Mucosa of descending colon (tissue), 3 donors: ENCODE measurements at regions not wholly inside any gene's neighbourhood (a gene's known extent, or its start where the extent isn't known, plus 50 kb on each side); places are given as distances from the start of the nearest gene placed in this dataset.

Experiments
- ATAC-seq: fragments of 200-7000 bp; cut with Tn5 transposase; one replicate; pipeline ENCODE4 v1.9.1; 2020; ENCODE audit warnings: mild to moderate bottlenecking, moderate library complexity
- DNase-seq, 3 donors: peaks; one replicate each; pipeline ENCODE4 v3.0.0-alpha.2; 2020
- H3K36me3 ChIP-seq: fragments of 200-600 bp; one replicate; pipeline ENCODE4 v1.8.0; 2021; ENCODE audit warnings: low read depth, mild to moderate bottlenecking
- H3K4me1 ChIP-seq: fragments of 200-600 bp; one replicate; pipeline ENCODE4 v1.8.0; 2021; ENCODE audit warnings: low read depth, mild to moderate bottlenecking
- H3K4me3 ChIP-seq: fragments of 200-600 bp; one replicate; pipeline ENCODE4 v1.8.0; 2021; ENCODE audit warnings: mild to moderate bottlenecking
- H3K9me3 ChIP-seq: fragments of 200-600 bp; one replicate; pipeline ENCODE4 v1.8.0; 2021; ENCODE audit warnings: mild to moderate bottlenecking
- CTCF ChIP-seq: fragments of 200-600 bp; IDR thresholded peaks from one replicate; pipeline ENCODE4 v1.8.0; 2022; ENCODE audit warnings: antibody characterized with exemption, mild to moderate bottlenecking
- intact Hi-C, 2 donors: fragments of 100-400 bp; cut with DNase I in 1 of 2; cut with micrococcal nuclease in 1 of 2; formaldehyde crosslinking; loops; one replicate each; pipeline versions ENCODE4 v1.11.0 to v1.11.1; 2022; cut with DNase I, micrococcal nuclease
- donor health status: DM: no; HTN: no; CAD: no; lungs with moderate emphysema.
- donor health status: DM: no; HTN: no; CAD: no.
- donor health status: DM: no; HTN: yes; CAD: no.

- intact Hi-C loops: no loop called here
- no peak for TF ChIP-seq CTCF
- H3K36me3 ChIP-seq: no peaks in the 10 kb centered on the region
- no peak overlapping the region for H3K4me3 ChIP-seq
- H3K4me1 ChIP-seq: no peaks in the 10 kb centered on the region
- no peak for DNase-seq
- ATAC-seq: no peak
- H3K9me3 ChIP-seq: no peaks in the 10 kb centered on the region
These were observed 192.3 kb downstream of the AMY1C start for GRCh38 chr1:103942029-103942428.

DNA sequence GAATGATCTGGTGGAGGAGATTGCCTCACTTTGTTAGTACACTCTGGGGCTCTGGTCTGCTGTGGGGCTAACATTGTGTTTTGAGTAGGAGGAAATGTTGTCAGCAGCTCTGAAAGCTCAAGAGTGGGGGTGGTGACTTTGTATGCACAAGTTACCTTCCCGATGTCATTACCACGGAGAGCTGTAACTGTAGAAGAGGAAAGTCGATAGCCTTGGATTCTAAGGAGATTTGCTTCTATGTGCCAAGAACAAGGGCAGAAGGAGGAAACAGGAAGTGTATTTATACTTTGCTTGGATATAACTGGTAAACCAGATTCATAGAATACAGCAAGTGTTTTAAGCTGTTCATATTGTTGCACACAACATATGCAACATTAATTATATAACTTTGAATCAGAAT, 196.1 kb downstream of the AMY1C start:
- no peaks in the 10 kb centered on the region for H3K36me3 ChIP-seq
- H3K4me1 ChIP-seq: no peaks in the 10 kb centered on the region
- ATAC-seq: no peak
- H3K4me3 ChIP-seq: no peak overlapping the region
- DNase-seq: no peak
- H3K9me3 ChIP-seq: no peaks in the 10 kb centered on the region
- intact Hi-C loops: no loop called here
- no peak for TF ChIP-seq CTCF

DNA sequence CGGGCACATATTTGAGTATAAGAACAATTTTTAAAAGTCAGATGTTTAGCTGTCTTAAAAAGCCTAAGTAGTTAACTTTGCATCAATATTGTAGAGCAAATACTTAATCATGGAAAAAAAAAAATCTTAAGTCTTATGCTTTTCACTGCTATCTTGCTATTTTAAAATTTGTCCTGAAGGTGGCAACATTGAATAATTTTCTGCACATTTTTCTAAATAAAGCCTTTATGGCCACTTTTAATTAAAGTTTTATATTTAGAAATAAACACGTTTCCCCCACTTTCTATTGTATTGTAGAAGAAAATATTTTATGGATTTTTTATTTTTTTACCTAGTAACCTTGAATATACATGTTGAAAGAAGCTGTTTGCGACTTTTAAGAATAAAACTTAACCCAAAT, 198.8 kb downstream of the AMY1C start:
- Histone ChIP-seq H3K9me3 (no peaks in the 10 kb centered on the region), H3K36me3 (no peaks in the 10 kb centered on the region), H3K4me1 (no peaks in the 10 kb centered on the region), H3K4me3 (no peak overlapping the region)
- DNase-seq (no peak), ATAC-seq (no peak)
- TF ChIP-seq CTCF: no peak
- intact Hi-C loops: no loop called here

GRCh38 chr1:103949779-103950178, 200.1 kb downstream of the AMY1C start:
- ATAC-seq: no peak
- TF ChIP-seq CTCF: no peak
- Histone ChIP-seq H3K36me3 (no peaks in the 10 kb centered on the region), H3K4me1 (no peaks in the 10 kb centered on the region), H3K4me3 (no peak overlapping the region), H3K9me3 (no peaks in the 10 kb centered on the region)
- DNase-seq: no peak
- intact Hi-C loops: no loop called here

- no peak for TF ChIP-seq CTCF
These were observed 203.7 kb downstream of the AMY1C start for GRCh38 chr1:103953386-103953785.

GRCh38 chr1:103958699-103959098, 209.0 kb downstream of the AMY1C start:
- no peak for ATAC-seq

More at GRCh38 chr1:103953386-103953785, 203.7 kb downstream of the AMY1C start:
- no peak overlapping the region for H3K4me3 ChIP-seq
- H3K36me3 ChIP-seq: no peaks in the 10 kb centered on the region
- ATAC-seq (no peak), DNase-seq (no peak)
- intact Hi-C loops: no loop called here
- no peaks in the 10 kb centered on the region for H3K4me1 ChIP-seq
- no peaks in the 10 kb centered on the region for H3K9me3 ChIP-seq

More at GRCh38 chr1:103958699-103959098, 209.0 kb downstream of the AMY1C start:
- Histone ChIP-seq H3K36me3 (no peaks in the 10 kb centered on the region), H3K4me3 (no peak overlapping the region), H3K4me1 (no peaks in the 10 kb centered on the region), H3K9me3 (peaks cover 17% of the 10 kb centered on the region)
- no peak for TF ChIP-seq CTCF
- DNase-seq: no peak
- intact Hi-C loops: no loop called here
